Endothelial cell of umbilical vein (primary cell): ENCODE measurements at regions not wholly inside any gene's neighbourhood (a gene's known extent, or its start where the extent isn't known, plus 50 kb on each side); places are given as distances from the start of the nearest gene placed in this dataset.

Experiments used
- BruUV-seq: library from RNA; stranded (reverse); fragments of 400-500 nt; replicated peaks from 2 replicates; lab custom pipeline; 2021; lab: Mats Ljungman, UMichigan
- CTCF ChIA-PET: fragments of 300-600, 350-600 bp; sonication (Branson Sonifier 250); formaldehyde crosslinking; loops from one replicate; lab custom pipeline; 2021; ENCODE audit warnings: antibody characterized with exemption, inconsistent platforms; lab: Charles Lee
- POLR2A ChIA-PET: fragments of 300-600, 350-600 bp; sonication (Branson Sonifier 250); formaldehyde crosslinking; loops from one replicate; lab custom pipeline; 2021; ENCODE audit warnings: antibody characterized with exemption, inconsistent platforms; lab: Charles Lee
- DNase-seq: peaks from one replicate; pipeline ENCODE4 v3.0.0-alpha.2; 2011; ENCODE audit warnings: low read depth, low spot score
- FAIRE-seq: peaks from 2 replicates; lab custom pipeline; 2011; peaks lifted over from hg19 to GRCh38; lab: Jason Lieb, UNC
- H2AFZ ChIP-seq: 2 replicates; pipeline ENCODE4 v1.6.0; 2012; ENCODE audit warnings: low read depth, low read length, control low read depth, inconsistent platforms
- H3K27ac ChIP-seq: 2 replicates; pipeline ENCODE4 v1.5.1; 2011; ENCODE audit warnings: low read depth, mild to moderate bottlenecking, control low read depth, low read length, moderate library complexity; ENCODE audit not compliant: insufficient read depth
- H3K27me3 ChIP-seq, 2 experiments: 2 replicates each; pipeline versions ENCODE4 v1.6.0 to v1.6.1; 2011; ENCODE audit warnings: low read length in 2 of 2, mixed read lengths in 1 of 2; ENCODE audit not compliant: control insufficient read depth in 2 of 2, insufficient read depth in 2 of 2
- H3K36me3 ChIP-seq, 2 experiments: 2 replicates in 1 of 2; 3 replicates in 1 of 2; pipeline ENCODE4 v1.5.1; 2011; ENCODE audit warnings: low read length in 2 of 2, mild to moderate bottlenecking in 1 of 2, moderate library complexity in 1 of 2; ENCODE audit not compliant: control insufficient read depth in 2 of 2, insufficient read depth in 2 of 2; ENCODE audit errors: extremely low read depth in 1 of 2
- H3K4me1 ChIP-seq: 3 replicates; pipeline ENCODE4 v1.5.1; 2011; ENCODE audit warnings: mild to moderate bottlenecking, low read length; ENCODE audit not compliant: control insufficient read depth, insufficient read depth; ENCODE audit errors: extremely low read depth
- H3K4me2 ChIP-seq: 2 replicates; pipeline ENCODE4 v1.6.1; 2011; ENCODE audit warnings: low read length, control low read depth, mixed read lengths; ENCODE audit not compliant: insufficient read depth
- H3K4me3 ChIP-seq, 3 experiments: fragments of 200-600 bp in 1 of 3; sonication (generic), shearing (Covaris generic) in 1 of 3; replicated peaks in 1 of 3; 2 replicates each; pipeline ENCODE4 v1.5.1; 2011 to 2016; ENCODE audit warnings: control low read depth in 3 of 3, low read length in 3 of 3, mild to moderate bottlenecking in 2 of 3, inconsistent platforms in 1 of 3, low read depth in 1 of 3, moderate library complexity in 1 of 3; ENCODE audit not compliant: insufficient read depth in 1 of 3
- H3K79me2 ChIP-seq: 2 replicates; pipeline ENCODE4 v1.6.0; 2012; ENCODE audit warnings: low read length, inconsistent platforms; ENCODE audit not compliant: control insufficient read depth, insufficient read depth
- H3K9ac ChIP-seq: replicated peaks from 2 replicates; pipeline ENCODE3; 2011; ENCODE audit warnings: low read length, control low read depth; ENCODE audit not compliant: insufficient read depth; ENCODE audit errors: extremely low read depth
- H3K9me1 ChIP-seq: replicated peaks from 3 replicates; pipeline ENCODE4 v1.6.0; 2011; ENCODE audit warnings: mild to moderate bottlenecking, low read length; ENCODE audit not compliant: control insufficient read depth, insufficient read depth; ENCODE audit errors: extremely low read depth
- H3K9me3 ChIP-seq: replicated peaks from 2 replicates; pipeline ENCODE4 v1.5.1; 2012; ENCODE audit warnings: low read length, inconsistent platforms; ENCODE audit not compliant: control insufficient read depth, insufficient read depth
- H4K20me1 ChIP-seq: replicated peaks from 2 replicates; pipeline ENCODE3; 2011; ENCODE audit warnings: mild to moderate bottlenecking, low read length; ENCODE audit not compliant: control insufficient read depth, insufficient read depth; ENCODE audit errors: extremely low read depth
- CTCF ChIP-seq, 2 donors: IDR thresholded peaks; 1 replicate in 1 of 2; 2 replicates in 1 of 2; pipeline ENCODE4 v1.5.1; 2011; ENCODE audit warnings: low read length in 2 of 2, mild to moderate bottlenecking in 2 of 2, moderate library complexity in 2 of 2, control low read depth in 1 of 2, inconsistent platforms in 1 of 2, low read depth in 1 of 2; ENCODE audit not compliant: insufficient read depth in 1 of 2; ENCODE audit errors: extremely low read depth in 1 of 2
- EZH2 ChIP-seq: IDR thresholded peaks from 2 replicates; pipeline ENCODE4 v1.6.1; 2012; ENCODE audit warnings: borderline replicate concordance, low read depth, mild to moderate bottlenecking, moderate library complexity, low read length, inconsistent platforms; ENCODE audit not compliant: severe bottlenecking
- FOS ChIP-seq: IDR thresholded peaks from 2 replicates; pipeline ENCODE4 v1.6.1; 2011; ENCODE audit warnings: mild to moderate bottlenecking, low read length, moderate library complexity, borderline replicate concordance; ENCODE audit not compliant: insufficient read depth
- GATA2 ChIP-seq: IDR thresholded peaks from 2 replicates; pipeline ENCODE4 v1.7.0; 2011; ENCODE audit warnings: low read depth, mild to moderate bottlenecking, moderate library complexity, mixed read lengths, low read length; ENCODE audit not compliant: insufficient read length, insufficient read depth
- JUN ChIP-seq: IDR thresholded peaks from 2 replicates; pipeline ENCODE4 v1.6.1; 2011; ENCODE audit warnings: borderline replicate concordance, low read depth; ENCODE audit not compliant: insufficient read length, insufficient read depth
- MAX ChIP-seq: IDR thresholded peaks from 2 replicates; pipeline ENCODE4 v1.6.1; 2011; ENCODE audit not compliant: insufficient read depth, insufficient read length
- MYC ChIP-seq: IDR thresholded peaks from one replicate; pipeline ENCODE4 v1.6.1; 2011; ENCODE audit warnings: mild to moderate bottlenecking, low read depth, low read length
- POLR2A ChIP-seq: IDR thresholded peaks from 2 replicates; pipeline ENCODE4 v1.6.1; 2012; ENCODE audit warnings: low read depth, mild to moderate bottlenecking, control low read depth, low read length
- POLR2AphosphoS5 ChIP-seq: IDR thresholded peaks from 2 replicates; pipeline ENCODE4 v1.6.1; 2012; ENCODE audit warnings: low read depth, mild to moderate bottlenecking, control low read depth, low read length, moderate library complexity; ENCODE audit not compliant: insufficient read depth
- dilution Hi-C: fragments of 300-500 bp; cut with MboI; formaldehyde crosslinking; loops from one replicate; pipeline ENCODE4 v1.15.0; 2019; ENCODE audit warnings: low sequenced_read_pairs; ENCODE audit not compliant: extremely low pct_ligation_motif_present
- intact Hi-C: fragments of 100-400 bp; cut with micrococcal nuclease; formaldehyde crosslinking; loops from one replicate; pipeline ENCODE4 v1.10.0; 2022

- BruUV-seq: no TSS peak
- CTCF ChIA-PET: no interaction called here
Observed at GRCh38 chr18:78736015-78736690, 243.5 kb upstream of the SALL3 start.

DNA sequence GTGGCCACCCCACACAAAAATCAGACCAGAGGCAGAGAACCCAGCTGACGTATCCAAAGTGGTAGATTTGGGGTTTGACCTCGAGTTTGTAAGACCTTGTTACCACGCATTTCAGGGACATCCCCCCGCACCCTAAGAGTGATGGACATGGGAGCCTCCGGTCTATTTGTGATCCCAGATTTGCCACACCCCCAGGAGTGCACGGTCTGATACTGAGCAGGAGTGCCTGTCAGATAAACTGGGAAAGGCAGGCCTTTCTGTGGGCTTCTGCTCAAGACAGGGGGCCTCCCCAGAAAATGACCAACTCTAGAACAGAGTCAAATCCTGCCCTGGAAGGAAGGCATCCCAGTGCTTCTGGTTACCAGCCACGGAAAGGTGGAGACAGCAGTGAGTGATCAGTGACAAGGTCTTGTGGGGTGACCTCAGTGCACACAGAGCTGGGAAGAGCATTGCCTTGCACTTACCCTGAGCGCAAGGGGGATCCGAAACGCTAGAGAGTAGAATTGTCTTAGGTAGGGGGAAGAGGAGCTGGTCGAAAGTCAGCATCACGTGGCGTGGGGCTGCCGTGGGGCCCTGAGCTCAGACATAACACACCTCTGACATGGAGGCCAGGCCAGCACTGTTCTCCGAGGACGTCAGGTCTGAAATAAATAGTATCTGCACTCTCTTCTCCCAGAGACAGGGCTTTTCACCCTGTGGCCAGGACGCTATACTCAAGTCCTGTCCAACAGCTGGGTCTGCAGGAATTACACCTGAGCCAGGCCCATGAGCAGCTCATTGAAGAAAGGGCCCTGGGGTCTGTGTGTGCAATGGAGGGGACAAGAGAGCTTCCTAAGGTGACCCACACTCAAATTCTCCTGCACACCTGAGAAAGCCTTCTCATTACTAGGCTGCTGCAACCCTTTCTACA is 242.4 kb upstream of the SALL3 start:
- no peaks in the 10 kb centered on the region for H3K9me1 ChIP-seq
- H3K9ac ChIP-seq: no peak overlapping the region
- H3K27ac ChIP-seq: no peak overlapping the region
- H3K4me3 ChIP-seq: no peak overlapping the region
- H3K79me2 ChIP-seq: no peaks in the 10 kb centered on the region
- FAIRE-seq (no peak), DNase-seq (no peak)
- TF ChIP-seq GATA2 (no peak), EZH2 (no peak), JUN (no peak), CTCF (IDR thresholded peaks at IDR 0.05; ENCODE audit: extremely low read depth in 1 of 2, insufficient read depth in 1 of 2, low read depth in 1 of 2, low read length in 2 of 2) (no peak), MYC (no peak), POLR2A (no peak), FOS (no peak), POLR2AphosphoS5 (no peak), MAX (no peak)
- H3K9me3 ChIP-seq: peaks cover 6% of the 10 kb centered on the region
- ChIA-PET POLR2A (no interaction called here), CTCF (no interaction called here)
- no peaks in the 10 kb centered on the region for H3K27me3 ChIP-seq
- no peak overlapping the region for H3K4me2 ChIP-seq
- BruUV-seq: no TSS peak
- no peak overlapping the region for H2AFZ ChIP-seq
- no peaks in the 10 kb centered on the region for H3K4me1 ChIP-seq
- intact Hi-C loops (no loop called here), dilution Hi-C loops (no loop called here)
- H3K36me3 ChIP-seq: no peaks in the 10 kb centered on the region
- no peaks in the 10 kb centered on the region for H4K20me1 ChIP-seq

More at GRCh38 chr18:78736015-78736690, 243.5 kb upstream of the SALL3 start:
- intact Hi-C loops: no loop called here
- Histone ChIP-seq H2AFZ (no peak overlapping the region), H3K79me2 (no peaks in the 10 kb centered on the region), H3K4me2 (no peak overlapping the region), H4K20me1 (no peaks in the 10 kb centered on the region), H3K4me1 (no peaks in the 10 kb centered on the region), H3K4me3 (no peak overlapping the region), H3K9ac (no peak overlapping the region), H3K9me3 (peaks cover 8% of the 10 kb centered on the region), H3K27ac (no peak overlapping the region), H3K27me3 (no peaks in the 10 kb centered on the region), H3K9me1 (no peaks in the 10 kb centered on the region), H3K36me3 (no peaks in the 10 kb centered on the region)
- TF ChIP-seq EZH2: no peak
- TF ChIP-seq FOS: no peak
- TF ChIP-seq JUN: no peak
- no peak for TF ChIP-seq POLR2AphosphoS5
- no peak for TF ChIP-seq GATA2
- no peak for TF ChIP-seq MAX
- FAIRE-seq (no peak), DNase-seq (no peak)
- dilution Hi-C loops: no loop called here
- POLR2A ChIA-PET: no interaction called here
